Omental fat pad (tissue), 3 donors: ENCODE measurements at regions not wholly inside any gene's neighbourhood (a gene's known extent, or its start where the extent isn't known, plus 50 kb on each side); places are given as distances from the start of the nearest gene placed in this dataset.
"Not testable (repeated sequence)": the region's sequence is repeated elsewhere in the genome, so short reads cannot be mapped to it uniquely, and the experiment has no call there.

Experiments used
- ATAC-seq: fragments of 150-250 bp; one replicate; pipeline ENCODE4 v1.9.1; 2016; ENCODE audit warnings: mild to moderate bottlenecking, moderate library complexity; ENCODE audit not compliant: low FRiP score
- DNase-seq: peaks from one replicate; pipeline ENCODE4 v3.0.0-alpha.2; 2019; ENCODE audit warnings: low spot score
- TF ChIP-seq, protein P1 (sequence below), 3 donors: fragments of 450-650 bp; IDR thresholded peaks; one replicate each; pipeline ENCODE4 v1.5.1; 2016 to 2017; ENCODE audit warnings: antibody characterized with exemption in 3 of 3, mild to moderate bottlenecking in 3 of 3, moderate library complexity in 2 of 3

DNA sequence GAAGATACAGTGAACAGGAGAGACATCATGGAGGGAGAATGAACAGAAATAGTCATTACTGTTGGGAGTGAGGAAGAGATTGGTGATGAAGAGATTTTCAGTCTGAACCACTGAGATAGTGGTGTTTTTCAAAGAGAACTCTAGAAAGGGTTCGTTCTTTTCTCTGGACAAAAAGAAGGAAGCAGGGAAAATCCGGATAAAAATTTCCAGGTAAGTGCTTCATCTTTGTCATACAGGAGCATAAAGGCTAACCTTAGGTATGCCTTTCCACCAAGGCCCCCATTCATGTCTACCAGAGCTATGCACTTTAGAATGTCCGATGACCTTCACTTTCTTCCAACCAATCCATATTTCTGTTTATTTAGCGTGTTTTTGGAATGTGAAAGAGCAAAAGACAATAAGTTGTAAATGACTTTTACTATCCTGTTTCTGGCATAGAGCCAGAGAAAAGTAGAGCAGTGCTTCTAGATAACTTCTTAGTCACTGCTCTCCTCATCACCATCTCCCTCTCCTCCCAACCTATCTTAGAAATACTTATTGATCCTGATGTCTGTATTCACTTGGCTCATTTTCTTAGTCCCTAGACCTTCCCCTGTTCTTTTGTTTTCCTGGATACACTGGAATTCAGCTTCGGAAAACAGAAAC, 116.5 kb downstream of the TTC6 start:
- ATAC-seq (no peak), DNase-seq (no peak)
- TF ChIP-seq, protein P1, sequence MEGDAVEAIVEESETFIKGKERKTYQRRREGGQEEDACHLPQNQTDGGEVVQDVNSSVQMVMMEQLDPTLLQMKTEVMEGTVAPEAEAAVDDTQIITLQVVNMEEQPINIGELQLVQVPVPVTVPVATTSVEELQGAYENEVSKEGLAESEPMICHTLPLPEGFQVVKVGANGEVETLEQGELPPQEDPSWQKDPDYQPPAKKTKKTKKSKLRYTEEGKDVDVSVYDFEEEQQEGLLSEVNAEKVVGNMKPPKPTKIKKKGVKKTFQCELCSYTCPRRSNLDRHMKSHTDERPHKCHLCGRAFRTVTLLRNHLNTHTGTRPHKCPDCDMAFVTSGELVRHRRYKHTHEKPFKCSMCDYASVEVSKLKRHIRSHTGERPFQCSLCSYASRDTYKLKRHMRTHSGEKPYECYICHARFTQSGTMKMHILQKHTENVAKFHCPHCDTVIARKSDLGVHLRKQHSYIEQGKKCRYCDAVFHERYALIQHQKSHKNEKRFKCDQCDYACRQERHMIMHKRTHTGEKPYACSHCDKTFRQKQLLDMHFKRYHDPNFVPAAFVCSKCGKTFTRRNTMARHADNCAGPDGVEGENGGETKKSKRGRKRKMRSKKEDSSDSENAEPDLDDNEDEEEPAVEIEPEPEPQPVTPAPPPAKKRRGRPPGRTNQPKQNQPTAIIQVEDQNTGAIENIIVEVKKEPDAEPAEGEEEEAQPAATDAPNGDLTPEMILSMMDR (IDR thresholded peaks at IDR 0.05) = no peak

DNA sequence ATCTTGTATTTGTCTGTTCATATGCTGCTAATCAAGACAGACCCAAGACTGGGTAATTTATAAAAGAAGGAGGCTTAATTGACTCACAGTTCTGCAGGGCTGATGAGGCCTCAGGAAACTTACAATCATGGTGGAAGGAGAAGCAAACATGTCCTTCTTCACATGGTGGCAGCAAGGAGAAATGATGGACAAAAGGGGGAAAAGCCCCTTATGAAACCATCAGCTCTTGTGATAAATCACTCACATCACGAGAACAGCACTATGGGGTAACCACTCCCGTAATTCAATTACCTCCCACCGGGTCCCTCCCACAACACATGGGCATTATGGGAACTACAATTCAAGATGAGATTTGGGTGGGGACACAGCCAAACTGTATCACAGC, 117.0 kb downstream of the TTC6 start:
- DNase-seq, ATAC-seq: not testable (repeated sequence)

DNA sequence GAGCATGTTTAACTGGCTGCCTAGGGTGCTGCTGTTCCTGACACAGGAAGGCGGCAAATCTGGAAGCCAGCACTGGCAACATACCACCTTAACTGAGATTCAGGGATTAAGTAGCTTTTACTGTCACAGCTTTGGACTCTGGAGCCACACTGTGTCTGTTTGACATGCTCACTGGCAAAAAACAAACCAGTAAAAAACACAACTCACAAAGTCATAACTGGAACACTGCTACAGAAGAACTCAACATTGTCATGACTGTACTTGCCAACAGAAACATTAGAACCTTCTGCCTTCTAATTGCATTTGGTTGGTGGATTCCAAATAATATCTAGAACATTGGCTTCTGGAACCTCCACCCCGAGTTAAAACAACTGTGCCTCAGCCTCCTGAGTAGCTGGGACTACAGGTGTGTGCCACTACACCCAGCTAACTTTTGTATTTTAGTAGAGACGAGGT, 117.6 kb downstream of the TTC6 start:
- DNase-seq = no peak
- TF ChIP-seq, protein P1 (IDR thresholded peaks at IDR 0.05) = no peak

DNA sequence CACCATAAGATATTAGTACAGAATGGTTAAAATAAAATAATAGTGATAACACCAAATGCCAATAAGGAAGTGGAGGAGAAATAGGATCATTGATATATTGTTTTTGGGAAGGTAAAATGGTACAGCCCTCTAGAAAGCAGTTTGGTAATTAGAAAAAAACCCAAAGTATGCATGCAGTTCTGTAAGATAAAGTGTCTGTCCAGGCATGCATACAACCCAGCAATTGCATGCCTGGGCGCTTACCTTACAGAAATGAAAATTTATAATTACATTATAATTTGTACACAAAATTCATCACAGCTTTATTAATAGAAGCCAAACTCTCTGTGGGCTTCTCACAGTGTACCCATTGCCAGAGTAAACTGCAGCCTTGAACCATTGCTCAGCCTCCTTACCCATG, 124.7 kb downstream of the TTC6 start:
- ATAC-seq = no peak
- TF ChIP-seq, protein P1 (IDR thresholded peaks at IDR 0.05) = no peak

More for the DNA sequence above, 117.6 kb downstream of the TTC6 start:
- ATAC-seq = no peak

DNA sequence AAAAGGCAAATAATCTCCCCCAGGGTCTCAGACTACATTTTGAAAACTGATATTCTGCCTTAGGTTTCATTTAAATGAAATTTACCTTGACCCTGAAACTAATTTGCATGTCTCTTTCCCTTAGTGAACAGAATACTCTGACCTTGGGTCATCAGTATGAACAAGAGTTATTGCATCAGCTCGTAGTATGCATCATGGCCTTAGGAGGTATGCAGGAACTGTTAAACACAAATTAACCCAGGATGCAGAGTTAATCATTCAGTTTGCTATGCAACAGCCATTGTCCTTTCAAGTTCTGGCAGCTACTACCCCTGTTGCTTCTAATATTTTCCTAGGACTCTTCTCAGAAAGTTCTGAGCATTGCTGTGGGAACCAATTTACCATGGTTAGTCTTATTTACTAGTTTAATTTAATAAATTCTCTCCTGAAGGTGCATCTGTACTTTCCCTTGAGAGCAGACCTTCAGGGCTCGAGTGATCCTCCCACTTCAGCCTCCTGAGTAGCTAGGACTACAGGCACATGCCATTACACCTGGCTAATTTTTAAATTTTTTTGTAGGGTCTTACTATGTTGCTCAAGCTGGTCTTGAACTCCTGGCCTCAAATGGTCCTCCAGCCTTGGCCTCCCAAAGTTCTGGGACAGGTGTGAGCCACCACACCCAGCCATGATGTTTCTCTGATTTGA, 126.7 kb downstream of the TTC6 start:
- TF ChIP-seq, protein P1 (IDR thresholded peaks at IDR 0.05) = no peak
- DNase-seq = no peak
- no peak for ATAC-seq

More for the DNA sequence above, 124.7 kb downstream of the TTC6 start:
- no peak for DNase-seq

DNA sequence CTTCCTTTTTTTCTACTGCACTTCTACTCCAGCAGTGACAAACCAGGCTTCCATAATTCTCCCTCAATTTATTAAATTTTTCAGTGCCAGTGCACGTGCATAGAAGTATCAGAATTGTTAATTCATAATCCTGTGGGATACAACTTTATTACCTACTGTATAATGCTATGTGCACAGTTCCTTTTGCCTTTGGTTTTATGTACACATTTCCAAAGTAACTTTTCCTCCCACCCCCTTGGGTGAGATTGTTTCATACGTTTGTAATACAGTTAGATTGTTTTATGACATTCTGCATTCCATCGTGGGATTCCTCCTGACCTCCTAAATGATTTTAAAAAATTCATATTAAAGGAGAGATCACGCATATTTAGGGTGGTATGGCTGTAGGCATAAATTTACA, 128.1 kb downstream of the TTC6 start:
- no peak for DNase-seq
- TF ChIP-seq, protein P1 (IDR thresholded peaks at IDR 0.05) = no peak
- no peak for ATAC-seq

DNA sequence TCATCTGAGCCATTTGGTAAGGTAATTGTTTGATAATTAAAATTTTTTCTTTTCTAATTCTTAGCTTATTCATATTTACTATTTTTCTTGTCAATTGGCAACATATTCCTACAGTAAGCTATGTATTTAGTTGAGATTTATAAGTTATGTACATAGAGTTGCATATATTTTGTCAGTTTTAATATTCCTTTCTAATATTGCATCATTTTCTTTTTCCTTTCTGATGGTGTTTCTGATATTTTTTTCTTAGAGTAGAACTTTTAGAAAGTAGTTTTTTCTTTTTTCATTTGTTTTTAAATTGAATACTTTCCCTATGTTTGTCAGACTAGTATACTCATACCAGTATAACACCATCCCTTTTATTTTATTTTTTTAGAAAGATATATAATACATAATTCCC, 131.3 kb downstream of the TTC6 start:
- TF ChIP-seq, protein P1 (IDR thresholded peaks at IDR 0.05) = no peak
- DNase-seq (no peak), ATAC-seq (no peak)
